Mesenchymal stem cell (in vitro differentiated cells and primary cell): ENCODE measurements at regions not wholly inside any gene's neighbourhood (a gene's known extent, or its start where the extent isn't known, plus 50 kb on each side); places are given as distances from the start of the nearest gene placed in this dataset.

ENCODE experiments used
- DNase-seq: peaks from one replicate; pipeline ENCODE4 v3.0.0-alpha.2; 2013
- H2AFZ ChIP-seq: one replicate; pipeline ENCODE4 v1.6.1; 2013; ENCODE audit warnings: low read depth, mild to moderate bottlenecking, control low read depth, inconsistent platforms, low read length, moderate library complexity
- H2AK5ac ChIP-seq: 2 replicates; pipeline ENCODE4 v1.6.1; 2013; ENCODE audit warnings: low read length, moderate library complexity, mild to moderate bottlenecking, inconsistent platforms; ENCODE audit not compliant: severe bottlenecking
- H2BK120ac ChIP-seq: one replicate; pipeline ENCODE4 v1.6.1; 2013; ENCODE audit warnings: low read depth, mild to moderate bottlenecking, inconsistent platforms, low read length, moderate library complexity
- H2BK12ac ChIP-seq, 2 experiments: one replicate each; pipeline ENCODE4 v1.6.1; 2013; ENCODE audit warnings: inconsistent platforms in 2 of 2, low read length in 2 of 2, mild to moderate bottlenecking in 2 of 2, moderate library complexity in 2 of 2, control low read depth in 1 of 2
- H2BK15ac ChIP-seq: one replicate; pipeline ENCODE4 v1.6.1; 2013; ENCODE audit warnings: mild to moderate bottlenecking, low read depth, inconsistent platforms; ENCODE audit not compliant: poor library complexity, severe bottlenecking
- H2BK5ac ChIP-seq: 2 replicates; pipeline ENCODE4 v1.6.1; 2013; ENCODE audit warnings: low read depth, mild to moderate bottlenecking, low read length, control low read depth, inconsistent platforms; ENCODE audit not compliant: poor library complexity, severe bottlenecking
- H3K14ac ChIP-seq, 2 experiments: one replicate each; pipeline ENCODE4 v1.6.1; 2013; ENCODE audit warnings: inconsistent platforms in 2 of 2, low read length in 2 of 2, control low read depth in 1 of 2, mild to moderate bottlenecking in 1 of 2, moderate library complexity in 1 of 2
- H3K18ac ChIP-seq, 2 experiments: one replicate each; pipeline ENCODE4 v1.6.1; 2013; ENCODE audit warnings: inconsistent platforms in 2 of 2, low read length in 2 of 2, control low read depth in 1 of 2, low read depth in 1 of 2, mild to moderate bottlenecking in 1 of 2
- H3K23ac ChIP-seq, 2 experiments: one replicate each; pipeline ENCODE4 v1.6.1; 2013; ENCODE audit warnings: inconsistent platforms in 2 of 2, low read length in 2 of 2, mild to moderate bottlenecking in 2 of 2, moderate library complexity in 2 of 2, control low read depth in 1 of 2
- H3K27ac ChIP-seq: 2 replicates; pipeline ENCODE4 v1.5.1; 2013; ENCODE audit warnings: mild to moderate bottlenecking, moderate library complexity, low read length, control low read depth, inconsistent platforms; ENCODE audit not compliant: poor library complexity, severe bottlenecking
- H3K27me3 ChIP-seq, 2 experiments: 2 replicates each; pipeline versions ENCODE4 v1.6.1 to v1.7.0; 2013; ENCODE audit warnings: low read length in 2 of 2, mild to moderate bottlenecking in 2 of 2, moderate library complexity in 2 of 2, control low read depth in 1 of 2, inconsistent platforms in 1 of 2; ENCODE audit not compliant: control insufficient read depth in 1 of 2, insufficient read depth in 1 of 2
- H3K36me3 ChIP-seq, 2 experiments: 2 replicates each; pipeline versions ENCODE4 v1.6.1 to v1.7.0; 2013; ENCODE audit warnings: low read length in 2 of 2, control low read depth in 1 of 2, inconsistent platforms in 1 of 2, low read depth in 1 of 2, mild to moderate bottlenecking in 1 of 2; ENCODE audit not compliant: insufficient read depth in 2 of 2, control insufficient read depth in 1 of 2
- H3K4ac ChIP-seq, 2 experiments: one replicate each; pipeline ENCODE4 v1.6.1; 2013; ENCODE audit warnings: inconsistent platforms in 2 of 2, low read length in 2 of 2, mild to moderate bottlenecking in 2 of 2, moderate library complexity in 2 of 2, control low read depth in 1 of 2, low read depth in 1 of 2
- H3K4me1 ChIP-seq: 2 replicates; pipeline ENCODE4 v1.6.1; 2013; ENCODE audit warnings: low read depth, low read length, control low read depth; ENCODE audit not compliant: control insufficient read depth, insufficient read depth
- H3K4me2 ChIP-seq: 2 replicates; pipeline ENCODE4 v1.6.1; 2013; ENCODE audit warnings: low read length, mild to moderate bottlenecking, inconsistent platforms; ENCODE audit not compliant: poor library complexity, severe bottlenecking
- H3K4me3 ChIP-seq, 2 experiments: 2 replicates each; pipeline versions ENCODE4 v1.5.1 to v1.7.0; 2013; ENCODE audit warnings: low read length in 2 of 2, mild to moderate bottlenecking in 2 of 2, control low read depth in 1 of 2, low read depth in 1 of 2; ENCODE audit not compliant: insufficient read depth in 1 of 2
- H3K79me1 ChIP-seq: replicated peaks from 2 replicates; pipeline ENCODE4 v1.6.1; 2013; ENCODE audit warnings: mild to moderate bottlenecking, control low read depth, low read length, inconsistent platforms; ENCODE audit not compliant: poor library complexity, severe bottlenecking
- H3K9ac ChIP-seq: 2 replicates; pipeline ENCODE4 v1.7.0; 2013; ENCODE audit warnings: mild to moderate bottlenecking, low read length, moderate library complexity
- H3K9me3 ChIP-seq: 2 replicates; pipeline ENCODE4 v1.7.0; 2013; ENCODE audit warnings: mild to moderate bottlenecking, low read length; ENCODE audit not compliant: control insufficient read depth
- H4K8ac ChIP-seq: one replicate; pipeline ENCODE4 v1.6.1; 2013; ENCODE audit warnings: inconsistent platforms, mild to moderate bottlenecking, low read length, moderate library complexity
- H4K91ac ChIP-seq: one replicate; pipeline ENCODE4 v1.6.1; 2013; ENCODE audit warnings: mild to moderate bottlenecking, low read length, inconsistent platforms
- WGBS: methylation state at CpG from one replicate; pipeline ENCODE4 v1.1.7; 2013; ENCODE audit warnings: mixed read lengths; 5-methylcytosine and 5-hydroxymethylcytosine counted together

DNA sequence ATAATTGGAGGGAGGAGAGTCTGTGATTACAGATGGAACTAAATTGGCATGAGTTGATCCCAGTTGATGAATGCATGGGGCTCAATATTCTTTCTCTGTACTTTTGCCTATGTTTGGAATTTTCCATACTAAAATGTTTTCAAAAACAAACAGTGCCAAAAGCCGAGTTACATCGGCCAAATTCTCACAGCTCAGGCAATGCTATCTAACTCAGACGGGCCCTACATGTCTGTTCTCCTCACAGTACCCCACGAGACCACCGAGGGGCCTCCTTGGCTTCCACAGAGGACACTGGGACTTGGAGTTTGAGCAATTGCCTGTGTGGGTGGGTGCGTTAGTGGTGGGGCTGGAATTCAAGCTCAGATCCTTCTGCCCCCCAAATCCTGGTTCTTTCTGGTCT, 413.2 kb downstream of the CDH26 start:
- DNase-seq, result no peak
- H3K79me1 ChIP-seq, result no peaks in the 10 kb centered on the region
- 71% methylated on average over 6 of the region's 6 CpGs for WGBS
- H2AFZ ChIP-seq, result no peak overlapping the region
- no peak overlapping the region for H2AK5ac ChIP-seq
- no peak overlapping the region for H2BK15ac ChIP-seq
- H3K18ac ChIP-seq, result no peak overlapping the region
- no peak overlapping the region for H3K23ac ChIP-seq
- peak overlapping the region in 1 of 2 experiments; percentile 5 for H3K4me3 ChIP-seq
- H3K4me1 ChIP-seq, result no peaks in the 10 kb centered on the region
- no peak overlapping the region for H3K9ac ChIP-seq
- H2BK5ac ChIP-seq, result no peak overlapping the region
- no peaks in the 10 kb centered on the region for H3K27me3 ChIP-seq
- no peak overlapping the region for H2BK120ac ChIP-seq
- no peak overlapping the region for H3K27ac ChIP-seq
- H3K4me2 ChIP-seq, result no peak overlapping the region
- no peak overlapping the region for H3K4ac ChIP-seq
- H3K36me3 ChIP-seq, result no peaks in the 10 kb centered on the region
- no peak overlapping the region for H4K91ac ChIP-seq
- H4K8ac ChIP-seq, result no peak overlapping the region
- H3K14ac ChIP-seq, result no peak overlapping the region
- no peaks in the 10 kb centered on the region for H3K9me3 ChIP-seq
- H2BK12ac ChIP-seq, result no peak overlapping the region

- H3K4me2 ChIP-seq, result no peak overlapping the region
- H2BK5ac ChIP-seq, result no peak overlapping the region
- no peak overlapping the region for H3K18ac ChIP-seq
- no peaks in the 10 kb centered on the region for H3K36me3 ChIP-seq
- 91% methylated on average over 1 of the region's 1 CpG for WGBS
- H2AK5ac ChIP-seq, result no peak overlapping the region
- no peak overlapping the region for H2BK120ac ChIP-seq
- no peaks in the 10 kb centered on the region for H3K79me1 ChIP-seq
- no peak overlapping the region for H3K27ac ChIP-seq
- H2BK12ac ChIP-seq, result no peak overlapping the region
- H3K4ac ChIP-seq, result no peak overlapping the region
- no peak overlapping the region for H3K14ac ChIP-seq
- H2AFZ ChIP-seq, result no peak overlapping the region
- H3K23ac ChIP-seq, result no peak overlapping the region
- no peaks in the 10 kb centered on the region for H3K27me3 ChIP-seq
- peaks cover 3% of the 10 kb centered on the region for H3K9me3 ChIP-seq
- H3K4me1 ChIP-seq, result no peaks in the 10 kb centered on the region
- no peak overlapping the region for H4K91ac ChIP-seq
- no peak overlapping the region for H3K9ac ChIP-seq
- no peak overlapping the region for H3K4me3 ChIP-seq
- no peak overlapping the region for H2BK15ac ChIP-seq
- no peak overlapping the region for H4K8ac ChIP-seq
- no peak for DNase-seq
Observed at GRCh38 chr20:60372275-60372674, 414.1 kb downstream of the CDH26 start.

- H3K4me2 ChIP-seq, result no peak overlapping the region
- no peak overlapping the region for H2BK5ac ChIP-seq
- no peak overlapping the region for H3K18ac ChIP-seq
- no peak overlapping the region for H2BK12ac ChIP-seq
- H3K27ac ChIP-seq, result no peak overlapping the region
- H3K27me3 ChIP-seq, result no peaks in the 10 kb centered on the region
- no peak overlapping the region for H3K4me3 ChIP-seq
- no peak overlapping the region for H4K8ac ChIP-seq
- no peak overlapping the region for H2AFZ ChIP-seq
- no peaks in the 10 kb centered on the region for H3K4me1 ChIP-seq
- H3K79me1 ChIP-seq, result no peaks in the 10 kb centered on the region
- DNase-seq, result no peak
- no peaks in the 10 kb centered on the region for H3K36me3 ChIP-seq
- WGBS, result 48% methylated on average over 4 of the region's 4 CpGs
- peaks cover 4% of the 10 kb centered on the region for H3K9me3 ChIP-seq
- no peak overlapping the region for H3K9ac ChIP-seq
- H3K23ac ChIP-seq, result no peak overlapping the region
- H2BK120ac ChIP-seq, result no peak overlapping the region
- H3K4ac ChIP-seq, result no peak overlapping the region
- no peak overlapping the region for H3K14ac ChIP-seq
- H2BK15ac ChIP-seq, result no peak overlapping the region
- H4K91ac ChIP-seq, result no peak overlapping the region
- H2AK5ac ChIP-seq, result no peak overlapping the region
Observed at GRCh38 chr20:60372822-60373221, 414.6 kb downstream of the CDH26 start.

GRCh38 chr20:60378620-60379019, 420.4 kb downstream of the CDH26 start:
- Histone ChIP-seq H3K4me3 (no peak overlapping the region), H3K79me1 (no peaks in the 10 kb centered on the region), H2AFZ (no peak overlapping the region), H2BK5ac (no peak overlapping the region), H3K27me3 (no peaks in the 10 kb centered on the region), H3K9me3 (peaks cover 11% of the 10 kb centered on the region), H4K8ac (no peak overlapping the region), H2BK15ac (no peak overlapping the region), H3K23ac (no peak overlapping the region), H3K27ac (no peak overlapping the region), H2AK5ac (no peak overlapping the region), H3K18ac (no peak overlapping the region), H3K4me1 (no peaks in the 10 kb centered on the region), H2BK12ac (no peak overlapping the region), H2BK120ac (no peak overlapping the region), H3K14ac (no peak overlapping the region), H3K4me2 (no peak overlapping the region), H3K36me3 (no peaks in the 10 kb centered on the region), H4K91ac (no peak overlapping the region), H3K4ac (no peak overlapping the region), H3K9ac (no peak overlapping the region)
- no peak for DNase-seq
